LHCN-M2 (cell line): ENCODE measurements at regions not wholly inside any gene's neighbourhood (a gene's known extent, or its start where the extent isn't known, plus 50 kb on each side); places are given as distances from the start of the nearest gene placed in this dataset.
"Not testable (repeated sequence)": the region's sequence is repeated elsewhere in the genome, so short reads cannot be mapped to it uniquely, and the experiment has no call there.

ENCODE experiments used
- DNase-seq: peaks from one replicate; pipeline ENCODE4 v3.0.0-alpha.2; 2012; ENCODE audit warnings: low read depth

- no peak for DNase-seq
These were observed 168.6 kb upstream of the FAR2 start for GRCh38 chr12:28980436-28980835.

DNA sequence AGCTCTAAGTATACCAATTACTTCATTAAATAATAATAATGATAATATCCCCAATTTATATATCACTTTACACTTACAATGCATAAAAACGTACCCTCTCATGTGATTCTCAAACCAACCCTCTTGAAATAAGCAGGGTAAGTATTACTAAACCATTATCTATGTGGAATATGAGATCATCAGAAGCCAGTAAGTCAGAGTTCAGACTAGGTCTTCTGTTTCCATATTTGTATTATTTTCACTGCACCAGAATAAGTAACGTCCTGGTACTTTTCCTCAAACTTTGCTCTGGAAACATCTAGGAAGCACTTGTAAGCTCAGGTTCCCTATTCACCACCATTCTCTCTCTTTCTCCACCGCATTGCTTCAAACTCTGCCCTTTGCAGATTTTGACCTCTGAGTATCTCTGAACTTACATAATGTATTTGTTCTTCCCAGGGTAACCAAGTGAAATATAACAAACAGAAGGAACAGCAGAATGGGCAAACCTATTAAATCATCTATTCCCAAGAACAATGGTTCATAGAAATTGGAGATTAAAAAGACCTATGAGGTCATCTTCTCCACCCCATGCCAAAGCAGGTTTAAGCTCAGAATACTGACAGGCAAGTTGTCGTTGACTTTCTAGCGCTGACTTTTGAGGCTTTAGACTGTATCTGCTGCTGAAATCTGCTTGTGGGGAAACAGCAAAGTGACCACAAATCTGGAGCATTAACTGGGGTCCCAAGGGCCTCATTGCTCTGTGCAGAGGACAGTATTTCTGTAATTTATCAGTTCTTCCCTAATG is 161.3 kb upstream of the FAR2 start:
- no peak for DNase-seq

- no peak for DNase-seq
These were observed 160.8 kb upstream of the FAR2 start for GRCh38 chr12:28988325-28988704.

DNA sequence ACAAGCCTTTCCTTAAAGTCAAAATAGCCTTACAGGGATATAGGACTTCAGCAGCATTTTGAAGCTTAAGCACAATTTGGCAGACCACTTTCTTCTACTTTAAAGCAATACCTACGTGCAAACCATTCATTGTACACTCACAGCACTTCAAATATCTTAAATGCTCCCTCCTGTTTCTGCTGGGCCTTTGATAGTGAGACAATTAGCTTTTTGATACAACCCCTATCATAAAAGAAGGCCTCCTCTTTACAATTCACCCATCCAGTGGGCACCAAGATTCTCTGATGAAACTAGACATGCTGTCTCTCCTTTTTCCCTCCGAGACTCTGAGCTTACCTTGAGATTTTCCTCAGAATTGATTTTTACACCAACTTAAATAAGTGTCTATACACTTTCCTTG is 157.5 kb upstream of the FAR2 start:
- DNase-seq, result no peak

GRCh38 chr12:28993720-28994119 is 155.4 kb upstream of the FAR2 start:
- DNase-seq, result no peak

- no peak for DNase-seq
These were observed 154.8 kb upstream of the FAR2 start for GRCh38 chr12:28994179-28994715.

DNA sequence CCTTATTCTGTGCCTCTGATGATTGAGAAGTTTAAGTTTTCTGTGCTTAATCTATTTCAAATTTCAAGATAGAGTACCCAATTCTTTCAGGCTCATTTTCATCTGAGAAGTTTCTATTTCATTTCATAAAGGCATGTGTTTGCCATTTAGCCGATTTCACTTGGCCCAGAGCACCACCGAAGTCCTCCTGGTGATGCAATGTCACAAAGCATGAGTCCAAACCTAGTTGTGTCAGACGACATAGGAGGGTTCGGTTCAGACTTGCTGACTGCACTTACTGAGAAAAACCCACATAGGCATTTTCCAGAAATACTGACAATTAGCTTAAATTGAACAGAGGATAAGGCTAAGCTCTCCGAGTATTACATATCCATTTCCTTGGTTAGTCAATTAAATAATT is 152.4 kb upstream of the FAR2 start:
- no peak for DNase-seq

DNA sequence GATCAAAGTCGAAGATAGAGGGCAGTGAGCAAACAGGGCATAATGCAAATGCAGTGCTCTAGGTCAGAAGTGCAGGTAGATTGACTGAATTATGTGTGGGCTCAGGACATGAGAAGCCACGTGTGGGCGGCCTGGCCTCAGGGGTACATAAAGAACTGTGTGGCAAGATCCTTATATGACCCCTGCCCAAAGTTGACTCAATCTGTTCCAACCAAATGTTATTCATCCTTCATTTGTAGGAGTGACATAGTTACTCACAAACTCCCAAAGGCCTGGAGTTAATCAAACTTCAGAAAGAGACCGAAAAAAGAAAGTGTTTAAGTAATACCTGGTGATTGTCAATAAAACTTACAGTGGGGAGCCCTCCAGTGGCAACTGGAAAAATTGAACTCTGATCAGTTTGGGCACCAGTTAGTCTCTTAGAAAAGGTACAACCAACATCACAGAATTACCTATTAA is 150.4 kb upstream of the FAR2 start:
- peak; percentile 0 for DNase-seq

DNA sequence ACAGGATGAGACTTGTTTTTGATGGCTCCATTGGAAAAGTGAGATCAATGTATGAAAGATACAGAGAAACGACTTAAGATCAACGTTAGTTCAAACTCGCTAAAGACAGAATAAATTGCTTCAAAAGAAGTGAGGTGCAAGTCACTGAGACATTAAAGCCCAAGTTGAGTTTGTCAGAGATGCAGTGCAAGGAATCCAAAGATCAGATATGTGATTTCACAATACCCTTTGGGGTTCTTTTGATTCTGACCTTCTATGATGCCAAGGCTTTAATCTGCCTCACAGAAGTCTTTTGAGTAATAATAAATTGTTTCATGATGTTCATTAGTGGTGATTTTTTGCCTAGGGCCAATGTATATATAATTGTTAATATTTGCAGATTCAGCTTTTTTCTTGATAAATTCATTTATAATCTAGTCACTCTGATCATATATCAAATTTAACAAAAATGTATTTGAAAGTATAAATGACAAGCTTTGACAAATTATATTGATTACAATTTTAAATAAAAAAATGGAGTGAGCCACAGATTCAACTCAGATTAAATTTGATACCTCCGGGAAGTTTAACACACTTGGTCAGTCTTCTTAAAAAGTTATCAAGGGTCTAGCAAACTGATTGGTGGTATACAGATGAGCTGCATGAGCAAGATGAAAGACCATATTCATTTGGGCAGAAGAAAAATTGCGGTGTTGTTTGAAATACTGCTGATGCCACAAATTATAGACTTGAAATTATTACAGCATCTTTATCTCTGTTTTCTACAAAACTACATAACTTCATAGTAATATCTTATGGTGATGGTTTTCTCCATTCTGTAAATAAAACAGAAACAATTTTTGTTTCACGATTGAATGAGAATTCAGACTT is 144.8 kb upstream of the FAR2 start:
- no peak for DNase-seq

DNA sequence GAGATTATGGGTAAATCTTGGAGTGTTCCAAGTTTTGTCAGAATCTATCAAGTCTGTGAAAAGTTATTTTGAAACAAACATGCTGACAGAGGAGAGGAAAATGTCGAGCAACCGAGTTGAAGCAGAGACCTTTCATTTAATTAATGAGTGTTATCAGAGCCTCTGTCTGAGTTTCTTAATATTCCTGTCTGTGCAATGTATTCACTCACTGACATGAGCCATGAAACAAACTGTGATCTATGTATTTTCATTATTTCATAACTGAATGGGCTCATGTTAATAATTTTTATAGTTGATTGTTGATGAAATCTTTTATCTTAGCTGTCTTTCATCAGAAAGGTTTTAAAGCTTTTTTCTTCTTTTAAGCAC is 144.2 kb upstream of the FAR2 start:
- no peak for DNase-seq

- no peak for DNase-seq
These were observed 140.3 kb upstream of the FAR2 start for GRCh38 chr12:29008786-29009185.

DNA sequence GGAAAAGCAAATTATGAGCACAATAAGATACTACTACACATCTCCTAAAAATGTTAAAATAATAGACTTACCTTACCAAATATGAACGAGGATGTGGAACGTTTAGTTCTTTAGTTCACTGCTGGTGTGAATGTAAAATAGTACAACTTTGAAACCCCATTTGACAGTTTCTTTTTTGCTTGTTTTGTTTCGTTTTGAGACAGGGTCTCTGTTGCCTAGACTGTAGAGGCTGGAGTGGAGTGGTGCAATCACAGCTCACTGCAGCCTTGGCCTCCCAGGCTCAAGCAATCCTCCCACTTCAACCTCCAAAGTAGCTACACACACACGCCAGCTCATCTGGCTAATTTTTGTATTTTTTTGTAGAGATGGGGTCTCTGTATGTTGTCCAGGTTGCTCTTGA is 136.4 kb upstream of the FAR2 start:
- no peak for DNase-seq

DNA sequence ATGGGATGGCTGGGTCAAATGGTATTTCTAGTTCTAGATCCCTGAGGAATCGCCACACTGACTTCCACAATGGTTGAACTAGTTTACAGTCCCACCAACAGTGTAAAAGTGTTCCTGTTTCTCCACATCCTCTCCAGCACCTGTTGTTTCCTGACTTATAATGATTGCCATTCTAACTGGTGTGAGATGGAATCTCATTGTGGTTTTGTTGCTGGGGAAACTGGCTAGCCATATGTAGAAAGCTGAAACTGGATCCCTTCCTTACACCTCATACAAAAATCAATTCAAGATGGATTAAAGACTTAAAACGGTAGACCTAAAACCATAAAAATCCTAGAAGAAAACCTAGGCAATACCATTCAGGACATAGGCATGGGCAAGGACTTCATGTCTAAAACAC is 131.5 kb upstream of the FAR2 start:
- DNase-seq, result not testable (repeated sequence)

DNA sequence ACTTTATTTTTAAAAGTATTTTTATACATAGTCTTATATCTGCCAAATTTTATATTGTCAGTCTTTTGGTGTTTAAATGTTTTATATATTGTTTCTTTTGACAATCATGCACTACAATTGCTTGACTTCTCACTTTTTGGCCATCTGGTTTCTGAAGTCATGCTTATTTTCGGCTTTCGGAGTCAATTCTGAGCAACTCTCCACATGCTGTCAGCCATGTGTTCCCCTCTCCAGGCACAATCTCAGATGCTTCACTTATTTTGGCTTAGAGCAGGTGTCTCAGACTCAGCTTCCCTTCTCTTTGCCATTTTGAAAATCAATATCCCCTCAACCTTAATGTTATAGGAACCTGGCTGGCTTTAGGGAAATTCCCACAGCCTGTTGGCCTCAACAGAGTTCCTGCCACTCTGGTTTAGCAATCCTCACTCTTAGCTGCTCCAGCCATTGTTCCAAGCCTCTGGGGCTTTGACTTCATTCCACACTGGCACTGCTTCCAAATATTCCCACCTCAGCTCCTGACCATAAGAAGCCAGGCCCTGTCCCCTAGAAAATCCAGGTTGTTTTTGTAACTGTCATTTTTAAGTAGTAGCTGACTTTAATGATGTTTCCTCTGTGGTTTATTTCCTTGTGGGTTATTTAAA is 125.5 kb upstream of the FAR2 start:
- no peak for DNase-seq

DNA sequence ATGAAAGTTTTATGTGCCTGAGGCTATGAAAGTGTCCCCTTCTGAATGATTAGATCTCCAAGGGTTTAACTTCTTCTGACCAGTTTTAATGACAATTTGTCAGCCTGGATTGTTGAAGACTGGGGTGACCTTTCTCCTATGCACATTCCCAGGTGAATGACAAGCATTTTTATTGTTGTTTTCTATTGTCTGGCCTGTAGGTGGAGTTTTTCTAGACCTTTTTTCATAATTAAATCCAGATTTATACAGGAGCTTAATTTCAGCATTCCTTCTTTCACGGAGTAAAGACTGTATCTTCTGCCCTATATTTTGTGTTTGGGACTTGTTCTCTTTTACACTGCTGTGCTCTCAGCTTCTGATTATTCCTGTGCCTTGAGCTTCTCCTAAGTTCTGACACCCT is 125.0 kb upstream of the FAR2 start:
- no peak for DNase-seq

GRCh38 chr12:29025937-29026336 is 123.1 kb upstream of the FAR2 start:
- no peak for DNase-seq

GRCh38 chr12:29026419-29026818 is 122.7 kb upstream of the FAR2 start:
- DNase-seq, result peak; percentile 26

DNA sequence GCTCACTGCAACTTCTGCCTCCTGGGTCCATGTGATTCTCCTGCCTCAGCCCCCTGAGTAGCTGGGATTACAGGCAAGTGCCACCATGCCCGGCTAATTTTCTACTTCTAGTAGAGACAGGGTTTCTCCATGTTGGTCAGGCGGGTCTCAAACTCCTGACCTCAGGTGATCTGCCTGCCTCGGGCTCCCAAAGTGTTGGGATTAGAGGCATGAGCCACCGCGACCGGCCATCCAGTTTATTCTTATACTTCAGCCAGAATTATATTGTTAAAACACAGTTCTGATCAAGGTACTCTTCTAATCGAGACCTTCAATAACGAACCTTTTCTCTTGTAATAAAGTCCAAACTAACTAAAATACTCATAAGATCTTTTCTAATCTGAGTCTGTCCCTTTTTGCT is 119.6 kb upstream of the FAR2 start:
- DNase-seq, result not testable (repeated sequence)

DNA sequence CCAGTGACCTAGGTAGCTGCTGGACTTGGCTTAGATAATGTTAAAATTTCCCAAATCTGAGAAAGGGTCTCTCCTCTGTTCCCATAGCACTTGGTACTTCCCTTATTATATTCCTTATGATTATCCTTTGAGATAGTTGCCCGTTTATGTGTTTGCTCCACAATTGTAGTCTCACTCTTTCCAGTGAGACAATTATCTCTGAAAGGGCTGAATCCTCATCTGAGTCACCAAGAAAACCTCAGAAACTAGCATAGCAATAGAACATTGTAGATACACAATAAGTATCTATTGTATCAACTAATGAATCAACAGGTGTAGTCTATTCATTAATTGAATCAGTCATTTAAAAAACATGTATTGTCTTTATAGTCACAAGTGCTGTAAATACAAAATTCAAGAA is 119.1 kb upstream of the FAR2 start:
- DNase-seq, result no peak

DNA sequence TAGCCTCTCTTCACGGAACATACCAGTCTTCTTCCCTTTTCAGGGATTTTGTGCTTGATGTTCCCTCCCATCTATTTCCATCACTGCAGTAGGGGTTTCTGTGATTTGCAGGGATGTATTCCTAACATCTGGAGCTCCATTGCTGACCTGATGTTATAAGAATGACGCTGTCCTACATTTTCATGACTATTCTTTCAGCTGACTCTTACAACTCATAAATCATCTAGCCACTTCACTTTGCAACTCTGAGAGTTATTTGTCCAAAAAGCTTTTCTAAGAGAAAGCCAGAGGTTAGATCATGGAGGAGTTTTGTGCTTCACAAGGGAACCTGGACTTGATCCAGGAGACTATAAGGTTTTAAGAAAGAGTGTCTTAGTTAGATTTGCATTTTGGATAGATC is 116.6 kb upstream of the FAR2 start:
- DNase-seq, result no peak

- DNase-seq, result no peak
These were observed 115.6 kb upstream of the FAR2 start for GRCh38 chr12:29033519-29033918.

- DNase-seq, result no peak
These were observed 114.0 kb upstream of the FAR2 start for GRCh38 chr12:29035112-29035511.
